GM12878 (cell line): ENCODE measurements at regions not wholly inside any gene's neighbourhood (a gene's known extent, or its start where the extent isn't known, plus 50 kb on each side); places are given as distances from the start of the nearest gene placed in this dataset.

Experiments used
- ATAC-seq: fragments of 200-7000 bp; cut with Tn5 transposase; 3 replicates; pipeline ENCODE4 v1.9.1; 2020; ENCODE audit warnings: mild to moderate bottlenecking, moderate library complexity
- BruUV-seq: library from RNA; stranded (reverse); fragments of 400-500 nt; replicated peaks from 2 replicates; lab custom pipeline; 2021; lab: Mats Ljungman, UMichigan
- CTCF ChIA-PET: fragments of 300-600 bp; sonication (Branson Sonifier 250); formaldehyde crosslinking; extraction: SDS; loops from one replicate; lab custom pipeline; 2021; ENCODE audit warnings: inconsistent platforms; lab: Yijun Ruan, JAX
- POLR2A ChIA-PET: fragments of 350-600 bp; formaldehyde crosslinking; extraction: SDS; loops from one replicate; lab custom pipeline; 2021; ENCODE audit warnings: inconsistent platforms; lab: Charles Lee
- RAD21 ChIA-PET: fragments of 300-600 bp; sonication (Branson Sonifier 250); formaldehyde crosslinking; loops from one replicate; lab custom pipeline; 2023; ENCODE audit warnings: antibody characterized with exemption; ENCODE audit not compliant: unreplicated experiment; lab: Charles Lee
- SMC1A ChIA-PET: fragments of 300-600 bp; sonication (Branson Sonifier 250); formaldehyde crosslinking; loops from one replicate; lab custom pipeline; 2023; ENCODE audit not compliant: unreplicated experiment, uncharacterized antibody; lab: Charles Lee
- DNase-seq: peaks from one replicate; pipeline ENCODE4 v3.0.0-alpha.2; 2011; ENCODE audit warnings: low read depth, low spot score
- FAIRE-seq: peaks from 3 replicates; lab custom pipeline; 2011; peaks lifted over from hg19 to GRCh38; lab: Jason Lieb, UNC
- H2AFZ ChIP-seq: 2 replicates; pipeline ENCODE4 v1.6.0; 2011; ENCODE audit warnings: low read depth, low read length, control low read depth; ENCODE audit not compliant: control insufficient read depth
- H3K27ac ChIP-seq: 2 replicates; pipeline ENCODE4 v1.5.1; 2011; ENCODE audit warnings: control low read depth; ENCODE audit not compliant: control insufficient read depth, insufficient read depth
- H3K27me3 ChIP-seq, 2 experiments: replicated peaks in 1 of 2; 2 replicates each; pipeline versions ENCODE4 v1.6.0 to v1.6.1; 2011; ENCODE audit warnings: low read length in 1 of 2; ENCODE audit not compliant: control insufficient read depth in 2 of 2, insufficient read depth in 2 of 2
- H3K36me3 ChIP-seq, 2 experiments: 2 replicates each; pipeline ENCODE4 v1.5.1; 2011; ENCODE audit warnings: low read length in 1 of 2; ENCODE audit not compliant: control insufficient read depth in 2 of 2, insufficient read depth in 2 of 2
- H3K4me1 ChIP-seq: 2 replicates; pipeline ENCODE4 v1.6.1; 2011; ENCODE audit warnings: mild to moderate bottlenecking, low read length, moderate library complexity, mixed read lengths; ENCODE audit not compliant: control insufficient read depth, insufficient read depth
- H3K4me2 ChIP-seq: 2 replicates; pipeline ENCODE4 v1.6.0; 2011; ENCODE audit warnings: control low read depth; ENCODE audit not compliant: control insufficient read depth, insufficient read depth
- H3K4me3 ChIP-seq: fragments of 200-600 bp; sonication (generic); 2 replicates; pipeline ENCODE4 v1.5.1; 2016
- H3K79me2 ChIP-seq: 2 replicates; pipeline ENCODE4 v1.6.0; 2011; ENCODE audit warnings: low read length; ENCODE audit not compliant: control insufficient read depth, insufficient read depth
- H3K9ac ChIP-seq: 2 replicates; pipeline ENCODE4 v1.8.0; 2011; ENCODE audit warnings: low read length, control low read depth, mixed read lengths; ENCODE audit not compliant: control insufficient read depth, insufficient read depth
- H3K9me3 ChIP-seq: replicated peaks from 3 replicates; pipeline ENCODE4 v1.5.1; 2011; ENCODE audit warnings: mild to moderate bottlenecking, low read length; ENCODE audit not compliant: control insufficient read depth, insufficient read depth
- H4K20me1 ChIP-seq: 2 replicates; pipeline ENCODE4 v1.6.0; 2011; ENCODE audit not compliant: control insufficient read depth, insufficient read depth
- ASH2L ChIP-seq: fragments of 300-600, 200-600 bp; sonication (generic); IDR thresholded peaks from 2 replicates; pipeline ENCODE4 v1.6.1; 2017; ENCODE audit warnings: low read depth, mild to moderate bottlenecking, borderline replicate concordance
- BACH1 ChIP-seq: fragments of 450-650 bp; IDR thresholded peaks from 2 replicates; pipeline ENCODE4 v1.6.1; 2017; ENCODE audit warnings: mild to moderate bottlenecking, borderline replicate concordance
- CEBPB ChIP-seq, 2 experiments: fragments of 150-350 bp in 1 of 2; IDR thresholded peaks; 2 replicates each; pipeline ENCODE4 v1.6.1; 2012 to 2014; ENCODE audit warnings: low read depth in 2 of 2, low read length in 2 of 2, borderline replicate concordance in 1 of 2, inconsistent platforms in 1 of 2
- CHD2 ChIP-seq: IDR thresholded peaks from 2 replicates; pipeline ENCODE4 v1.6.1; 2011; ENCODE audit warnings: low read depth, low read length, improper control_type of control experiment, borderline replicate concordance
- DPF2 ChIP-seq: fragments of 450-650 bp; IDR thresholded peaks from 2 replicates; pipeline ENCODE4 v1.6.1; 2017; ENCODE audit warnings: mild to moderate bottlenecking
- EP300 ChIP-seq, 2 experiments: fragments of 150-350 bp in 1 of 2; IDR thresholded peaks; 2 replicates each; pipeline ENCODE4 v1.6.1; 2011 to 2012; ENCODE audit warnings: low read depth in 2 of 2, low read length in 2 of 2, borderline replicate concordance in 1 of 2, improper control_type of control experiment in 1 of 2, inconsistent platforms in 1 of 2; ENCODE audit not compliant: control insufficient read depth in 1 of 2
- FOS ChIP-seq: IDR thresholded peaks from 3 replicates; pipeline ENCODE4 v1.6.1; 2011; ENCODE audit warnings: borderline replicate concordance; ENCODE audit not compliant: insufficient read length; ENCODE audit errors: extremely low read depth
- FOXK2 ChIP-seq: fragments of 450-650 bp; IDR thresholded peaks from 2 replicates; pipeline ENCODE4 v1.6.1; 2017; ENCODE audit warnings: mild to moderate bottlenecking, moderate library complexity
- MYB ChIP-seq: fragments of 150-350 bp; IDR thresholded peaks from 2 replicates; pipeline ENCODE4 v1.6.1; 2014; ENCODE audit warnings: mild to moderate bottlenecking, low read depth, low read length, borderline replicate concordance
- NFIC ChIP-seq: IDR thresholded peaks from 2 replicates; pipeline ENCODE4 v1.6.1; 2012; ENCODE audit warnings: low read depth, mild to moderate bottlenecking, inconsistent platforms, low read length, moderate library complexity
- NKRF ChIP-seq: fragments of 450-650 bp; conservative IDR thresholded peaks from 2 replicates; pipeline ENCODE4 v1.6.1; 2017; ENCODE audit warnings: mild to moderate bottlenecking, moderate library complexity
- NR2C1 ChIP-seq: fragments of 450-650 bp; IDR thresholded peaks from 2 replicates; pipeline ENCODE4 v1.6.1; 2017; ENCODE audit warnings: antibody characterized with exemption, mild to moderate bottlenecking, moderate library complexity
- NR2F1 ChIP-seq: fragments of 450-650 bp; conservative IDR thresholded peaks from 2 replicates; pipeline ENCODE4 v1.6.1; 2017; ENCODE audit warnings: mild to moderate bottlenecking
- RBBP5 ChIP-seq: fragments of 200-600 bp; sonication (generic); conservative IDR thresholded peaks from 2 replicates; pipeline ENCODE4 v1.6.1; 2016
- RUNX3 ChIP-seq: IDR thresholded peaks from 2 replicates; pipeline ENCODE4 v1.6.1; 2012; ENCODE audit warnings: low read length, inconsistent platforms
- SMARCA5 ChIP-seq: fragments of 450-650 bp; IDR thresholded peaks from 2 replicates; pipeline ENCODE4 v1.6.1; 2017; ENCODE audit warnings: mild to moderate bottlenecking
- SP1 ChIP-seq: IDR thresholded peaks from one replicate; pipeline ENCODE4 v1.6.1; 2011; ENCODE audit warnings: low read depth, low read length
- SPI1 ChIP-seq: IDR thresholded peaks from 2 replicates; pipeline ENCODE4 v1.6.1; 2011; ENCODE audit warnings: low read depth, mild to moderate bottlenecking, low read length, moderate library complexity, borderline replicate concordance; ENCODE audit not compliant: insufficient read depth
- TARDBP ChIP-seq: IDR thresholded peaks from 2 replicates; pipeline ENCODE4 v1.6.1; 2016; ENCODE audit warnings: borderline replicate concordance
- TCF12 ChIP-seq: IDR thresholded peaks from 2 replicates; pipeline ENCODE4 v1.6.1; 2011; ENCODE audit warnings: low read depth, mild to moderate bottlenecking, low read length
- ZNF207 ChIP-seq: fragments of 450-650 bp; IDR thresholded peaks from 2 replicates; pipeline ENCODE4 v1.6.1; 2014; ENCODE audit warnings: antibody characterized with exemption, mild to moderate bottlenecking, borderline replicate concordance
- WGBS: methylation state at CpG from one replicate; pipeline ENCODE4 v1.1.6; 2016; ENCODE audit warnings: low lambda C conversion rate; ENCODE audit not compliant: insufficient replicate concordance, insufficient coverage; ENCODE audit errors: missing lambda C conversion rate; 5-methylcytosine and 5-hydroxymethylcytosine counted together
- in situ Hi-C: fragments of 300-500 bp; cut with MboI; formaldehyde crosslinking; loops from 9 replicates; pipeline ENCODE4 v1.14.3; 2018; ENCODE audit warnings: mixed read lengths
- intact Hi-C: fragments of 100-400 bp; cut with micrococcal nuclease; formaldehyde crosslinking; loops from one replicate; pipeline ENCODE4 v1.14.2; 2022; ENCODE audit not compliant: unreplicated experiment

DNA sequence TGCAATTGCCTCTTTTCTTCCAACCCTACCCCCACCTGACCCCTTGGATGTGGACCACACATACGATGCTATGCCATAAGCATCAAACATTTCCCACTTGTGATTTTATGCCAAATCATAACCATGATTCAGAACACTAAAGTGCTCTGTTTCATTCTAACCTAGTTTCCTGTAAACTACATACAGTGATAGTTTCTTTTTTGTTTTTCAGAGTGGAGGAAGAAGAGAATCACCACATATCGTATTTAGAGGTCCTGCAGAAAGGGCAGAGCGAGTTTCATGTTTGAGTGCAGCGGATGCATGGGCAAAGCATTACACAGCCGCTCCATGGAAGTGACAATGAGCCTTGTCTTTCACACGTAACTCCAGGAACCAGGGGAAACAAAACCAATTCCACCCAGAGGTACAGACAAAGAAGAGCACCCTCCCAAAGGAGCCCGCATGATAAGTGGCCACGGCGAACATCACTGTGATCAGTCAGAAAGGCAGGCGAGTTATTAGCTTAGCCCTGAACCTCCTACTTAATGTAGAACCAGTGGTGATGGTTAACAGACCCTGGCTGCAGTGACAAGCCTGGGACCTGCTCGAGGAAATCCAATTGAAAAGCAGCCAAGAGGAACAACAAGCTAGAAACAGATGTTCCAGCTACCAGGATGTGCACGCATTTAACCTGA lies 64.0 kb upstream of the ZNF281 start (continued):
- TF ChIP-seq NR2C1 (no peak), NR2F1 (no peak), CEBPB (IDR thresholded peaks at IDR 0.05; ENCODE audit: borderline replicate concordance in 1 of 2, low read depth in 2 of 2, low read length in 2 of 2) (no peak), SP1 (no peak), EP300 (IDR thresholded peaks at IDR 0.05; ENCODE audit: borderline replicate concordance in 1 of 2, control insufficient read depth in 1 of 2, low read depth in 2 of 2, low read length in 2 of 2) (peak in 1 of 2 experiments; percentile 29; a peak in 1 of 4 replicates), NFIC (peak; percentile 53; the same call in 1 of the 2 replicates), FOXK2 (no peak), ASH2L (no peak), MYB (no peak), RBBP5 (no peak), ZNF207 (no peak), TARDBP (no peak), SPI1 (no peak)

GRCh38 chr1:200471739-200472138 lies 61.9 kb upstream of the ZNF281 start:
- Histone ChIP-seq H3K9ac (no peak overlapping the region), H3K4me1 (peaks cover 22% of the 10 kb centered on the region), H3K36me3 (no peaks in the 10 kb centered on the region), H3K27ac (no peak overlapping the region), H3K79me2 (no peaks in the 10 kb centered on the region), H3K4me3 (no peak overlapping the region), H2AFZ (peak overlapping the region; percentile 20; the same call in 1 of the 2 replicates), H3K27me3 (no peaks in the 10 kb centered on the region), H3K9me3 (no peaks in the 10 kb centered on the region), H3K4me2 (no peak overlapping the region), H4K20me1 (no peaks in the 10 kb centered on the region)
- SMC1A ChIA-PET = interaction anchor here (0.7 to 2.0 kb wide), 5 partner anchors 12 to 787 kb away, joined by 3 to 9 read pairs (median 3); no protein-coding TSS in a partner anchor
- intact Hi-C loops = no loop called here
- CTCF ChIA-PET = interaction anchor here (1.2 to 1.9 kb wide), 2 partner anchors 21 to 57 kb away, joined by 3 to 5 read pairs; no protein-coding TSS in a partner anchor
- 39% methylated on average over 2 of the region's 2 CpGs for WGBS
- FAIRE-seq (no peak), DNase-seq (no peak), ATAC-seq (peak; percentile 10)
- in situ Hi-C loops = no loop called here
- RAD21 ChIA-PET = interaction anchor here (1.0 to 1.8 kb wide), 3 partner anchors 12 to 61 kb away, joined by 3 to 6 read pairs (median 3); no protein-coding TSS in a partner anchor
- POLR2A ChIA-PET = no interaction called here
- BruUV-seq = no TSS peak
- TF ChIP-seq SMARCA5 = no peak
- TF ChIP-seq EP300 (IDR thresholded peaks at IDR 0.05; ENCODE audit: borderline replicate concordance in 1 of 2, control insufficient read depth in 1 of 2, low read depth in 2 of 2, low read length in 2 of 2) = 0 out of 4 replicates have a peak, but pooled peaks of 1 of the 2 experiments have one; percentile 17
- peak; percentile 61; the same call in 1 of the 2 replicates for TF ChIP-seq RUNX3
- TF ChIP-seq CHD2 = no peak
- no peak for TF ChIP-seq TCF12
- TF ChIP-seq NKRF = no peak
- TF ChIP-seq DPF2 = no peak
- TF ChIP-seq FOS = no peak
- TF ChIP-seq BACH1 = no peak
